ENCODE measurements at regions not wholly inside any gene's neighbourhood (a gene's known extent, or its start where the extent isn't known, plus 50 kb on each side); places are given as distances from the start of the nearest gene placed in this dataset.

GRCh38 chr3:145807990-145808389 is 353.0 kb downstream of the PLOD2 start:
- TF ChIP-seq CTCF (IDR thresholded peaks at IDR 0.05) (no peak), POLR2A (IDR thresholded peaks at IDR 0.05) (no peak)
- no peak for DNase-seq
- 23 to 33% methylated on average over 3 of the region's 3 CpGs for WGBS, 2 donors

GRCh38 chr3:145812391-145812790 is 348.6 kb downstream of the PLOD2 start:
- H3K27me3 ChIP-seq: no peaks in the 10 kb centered on the region
- H3K36me3 ChIP-seq (ENCODE audit: low read depth, missing control alignments): no peaks in the 10 kb centered on the region
- H3K27ac ChIP-seq: no peak overlapping the region
- 35 to 53% methylated on average over 5 of the region's 5 CpGs for WGBS, 2 donors
- intact Hi-C loops (cut with DNase I; ENCODE audit: low total_unique reads): no loop called here
- no peaks in the 10 kb centered on the region for H3K4me1 ChIP-seq
- no peak for DNase-seq
- H3K4me3 ChIP-seq: no peak overlapping the region
- H3K9me3 ChIP-seq: no peaks in the 10 kb centered on the region
- TF ChIP-seq POLR2A (IDR thresholded peaks at IDR 0.05): no peak
- no peak for TF ChIP-seq CTCF (IDR thresholded peaks at IDR 0.05)

More at GRCh38 chr3:145807990-145808389, 353.0 kb downstream of the PLOD2 start:
- H3K27ac ChIP-seq: no peak overlapping the region
- no peak overlapping the region for H3K4me3 ChIP-seq
- no peaks in the 10 kb centered on the region for H3K36me3 ChIP-seq (ENCODE audit: low read depth, missing control alignments)
- no peaks in the 10 kb centered on the region for H3K9me3 ChIP-seq
- H3K27me3 ChIP-seq: no peaks in the 10 kb centered on the region
- intact Hi-C loops (cut with DNase I; ENCODE audit: low total_unique reads): no loop called here
- H3K4me1 ChIP-seq: no peaks in the 10 kb centered on the region

- H3K4me3 ChIP-seq: no peak overlapping the region
- no peaks in the 10 kb centered on the region for H3K36me3 ChIP-seq (ENCODE audit: low read depth, missing control alignments)
- no peaks in the 10 kb centered on the region for H3K9me3 ChIP-seq
- H3K27ac ChIP-seq: no peak overlapping the region
- intact Hi-C loops (cut with DNase I; ENCODE audit: low total_unique reads): no loop called here
- TF ChIP-seq POLR2A (IDR thresholded peaks at IDR 0.05) (no peak), CTCF (IDR thresholded peaks at IDR 0.05) (no peak)
- DNase-seq: no peak
- no peaks in the 10 kb centered on the region for H3K27me3 ChIP-seq
- WGBS, 2 donors: 76 to 82% methylated on average over 3 of the region's 3 CpGs
- no peaks in the 10 kb centered on the region for H3K4me1 ChIP-seq
Observed at GRCh38 chr3:145815707-145816413, 345.1 kb downstream of the PLOD2 start.

- 45 to 50% methylated on average over 4 of the region's 4 CpGs for WGBS, 2 donors
- Histone ChIP-seq H3K27ac (no peak overlapping the region), H3K27me3 (no peaks in the 10 kb centered on the region), H3K4me1 (no peaks in the 10 kb centered on the region), H3K36me3 (ENCODE audit: low read depth, missing control alignments) (no peaks in the 10 kb centered on the region), H3K4me3 (no peak overlapping the region), H3K9me3 (no peaks in the 10 kb centered on the region)
- intact Hi-C loops (cut with DNase I; ENCODE audit: low total_unique reads): no loop called here
- no peak for DNase-seq
- TF ChIP-seq CTCF (IDR thresholded peaks at IDR 0.05) (no peak), POLR2A (IDR thresholded peaks at IDR 0.05) (no peak)
Observed at GRCh38 chr3:145817870-145818483, 343.0 kb downstream of the PLOD2 start.

GRCh38 chr3:145820170-145820569 is 340.8 kb downstream of the PLOD2 start:
- Histone ChIP-seq H3K9me3 (no peaks in the 10 kb centered on the region), H3K27ac (no peak overlapping the region), H3K36me3 (ENCODE audit: low read depth, missing control alignments) (no peaks in the 10 kb centered on the region), H3K4me1 (no peaks in the 10 kb centered on the region), H3K27me3 (no peaks in the 10 kb centered on the region), H3K4me3 (no peak overlapping the region)
- WGBS, 2 donors: 82 to 88% methylated on average over 2 of the region's 2 CpGs
- no peak for TF ChIP-seq POLR2A (IDR thresholded peaks at IDR 0.05)
- TF ChIP-seq CTCF (IDR thresholded peaks at IDR 0.05): no peak
- intact Hi-C loops (cut with DNase I; ENCODE audit: low total_unique reads): no loop called here
- no peak for DNase-seq
